Adipocyte (in vitro differentiated cells): ENCODE measurements at regions not wholly inside any gene's neighbourhood (a gene's known extent, or its start where the extent isn't known, plus 50 kb on each side); places are given as distances from the start of the nearest gene placed in this dataset.

ENCODE experiments used
- DNase-seq: peaks from one replicate; pipeline ENCODE4 v3.0.0-alpha.2; 2015; ENCODE audit warnings: low read depth
- H3K27me3 ChIP-seq: replicated peaks from 2 replicates; pipeline ENCODE4 v1.7.0; 2013; ENCODE audit warnings: mild to moderate bottlenecking, low read length, moderate library complexity; ENCODE audit not compliant: control insufficient read depth, insufficient read depth
- H3K36me3 ChIP-seq: 2 replicates; pipeline ENCODE4 v1.7.0; 2013; ENCODE audit warnings: low read length, mild to moderate bottlenecking, moderate library complexity; ENCODE audit not compliant: control insufficient read depth, insufficient read depth, severe bottlenecking
- H3K4me1 ChIP-seq: 2 replicates; pipeline ENCODE4 v1.7.0; 2013; ENCODE audit warnings: mild to moderate bottlenecking, low read length, moderate library complexity; ENCODE audit not compliant: control insufficient read depth, insufficient read depth
- H3K4me3 ChIP-seq: 2 replicates; pipeline ENCODE4 v1.7.0; 2013; ENCODE audit warnings: mild to moderate bottlenecking, low read length, moderate library complexity
- H3K9ac ChIP-seq: 2 replicates; pipeline ENCODE4 v1.7.0; 2013; ENCODE audit warnings: mild to moderate bottlenecking, low read length, moderate library complexity
- H3K9me3 ChIP-seq: 2 replicates; pipeline ENCODE4 v1.7.0; 2013; ENCODE audit warnings: mild to moderate bottlenecking, low read length, moderate library complexity; ENCODE audit not compliant: control insufficient read depth

GRCh38 chr22:34319346-34319745, 399.1 kb upstream of the LARGE1 start:
- DNase-seq: no peak
- Histone ChIP-seq H3K4me1 (no peaks in the 10 kb centered on the region), H3K9me3 (no peaks in the 10 kb centered on the region), H3K36me3 (no peaks in the 10 kb centered on the region), H3K9ac (no peak overlapping the region), H3K4me3 (no peak overlapping the region), H3K27me3 (no peaks in the 10 kb centered on the region)

GRCh38 chr22:34324763-34325162, 404.5 kb upstream of the LARGE1 start:
- Histone ChIP-seq H3K4me1 (no peaks in the 10 kb centered on the region), H3K9me3 (no peaks in the 10 kb centered on the region), H3K27me3 (no peaks in the 10 kb centered on the region), H3K9ac (no peak overlapping the region), H3K4me3 (no peak overlapping the region), H3K36me3 (no peaks in the 10 kb centered on the region)
- DNase-seq: no peak

- H3K27me3 ChIP-seq: no peaks in the 10 kb centered on the region
- H3K9ac ChIP-seq: no peak overlapping the region
- H3K9me3 ChIP-seq: no peaks in the 10 kb centered on the region
- H3K4me3 ChIP-seq: no peak overlapping the region
- DNase-seq: no peak
- no peaks in the 10 kb centered on the region for H3K4me1 ChIP-seq
- no peaks in the 10 kb centered on the region for H3K36me3 ChIP-seq
Observed at GRCh38 chr22:34326901-34327300, 406.6 kb upstream of the LARGE1 start.

- Histone ChIP-seq H3K27me3 (no peaks in the 10 kb centered on the region), H3K36me3 (no peaks in the 10 kb centered on the region), H3K9ac (no peak overlapping the region), H3K4me1 (no peaks in the 10 kb centered on the region), H3K4me3 (no peak overlapping the region), H3K9me3 (peaks cover 4% of the 10 kb centered on the region)
- no peak for DNase-seq
Observed at GRCh38 chr22:34330432-34330831, 410.2 kb upstream of the LARGE1 start.

GRCh38 chr22:34333285-34333684, 413.0 kb upstream of the LARGE1 start:
- no peak for DNase-seq
- H3K9ac ChIP-seq: no peak overlapping the region
- no peaks in the 10 kb centered on the region for H3K4me1 ChIP-seq
- no peaks in the 10 kb centered on the region for H3K27me3 ChIP-seq
- no peak overlapping the region for H3K4me3 ChIP-seq
- H3K36me3 ChIP-seq: no peaks in the 10 kb centered on the region
- peaks cover 8% of the 10 kb centered on the region for H3K9me3 ChIP-seq

- Histone ChIP-seq H3K4me3 (no peak overlapping the region), H3K9me3 (peaks cover 8% of the 10 kb centered on the region), H3K9ac (no peak overlapping the region), H3K36me3 (no peaks in the 10 kb centered on the region), H3K4me1 (no peaks in the 10 kb centered on the region), H3K27me3 (no peaks in the 10 kb centered on the region)
- DNase-seq: no peak
Observed at GRCh38 chr22:34334893-34335292, 414.6 kb upstream of the LARGE1 start.

GRCh38 chr22:34344702-34345101, 424.4 kb upstream of the LARGE1 start:
- Histone ChIP-seq H3K4me3 (no peak overlapping the region), H3K9ac (no peak overlapping the region), H3K4me1 (no peaks in the 10 kb centered on the region), H3K27me3 (no peaks in the 10 kb centered on the region), H3K36me3 (no peaks in the 10 kb centered on the region), H3K9me3 (no peaks in the 10 kb centered on the region)
- no peak for DNase-seq

GRCh38 chr22:34354071-34354817, 434.0 kb upstream of the LARGE1 start:
- Histone ChIP-seq H3K4me1 (no peaks in the 10 kb centered on the region), H3K9me3 (no peaks in the 10 kb centered on the region), H3K9ac (no peak overlapping the region), H3K27me3 (no peaks in the 10 kb centered on the region), H3K36me3 (no peaks in the 10 kb centered on the region), H3K4me3 (no peak overlapping the region)
- no peak for DNase-seq

GRCh38 chr22:34356481-34356880, 436.2 kb upstream of the LARGE1 start:
- Histone ChIP-seq H3K4me1 (no peaks in the 10 kb centered on the region), H3K4me3 (no peak overlapping the region)
- no peak for DNase-seq

GRCh38 chr22:34370711-34371110, 450.4 kb upstream of the LARGE1 start:
- Histone ChIP-seq H3K9me3 (peaks cover 16% of the 10 kb centered on the region), H3K4me3 (no peak overlapping the region)

More at GRCh38 chr22:34356481-34356880, 436.2 kb upstream of the LARGE1 start:
- H3K36me3 ChIP-seq: no peaks in the 10 kb centered on the region
- H3K9ac ChIP-seq: no peak overlapping the region
- H3K9me3 ChIP-seq: no peaks in the 10 kb centered on the region
- H3K27me3 ChIP-seq: no peaks in the 10 kb centered on the region

GRCh38 chr22:34379825-34380224, 459.5 kb upstream of the LARGE1 start:
- no peak for DNase-seq
- Histone ChIP-seq H3K4me3 (no peak overlapping the region), H3K9me3 (peaks cover 4% of the 10 kb centered on the region), H3K36me3 (no peaks in the 10 kb centered on the region), H3K9ac (no peak overlapping the region), H3K27me3 (no peaks in the 10 kb centered on the region), H3K4me1 (no peaks in the 10 kb centered on the region)

More at GRCh38 chr22:34370711-34371110, 450.4 kb upstream of the LARGE1 start:
- Histone ChIP-seq H3K36me3 (no peaks in the 10 kb centered on the region), H3K27me3 (no peaks in the 10 kb centered on the region), H3K4me1 (no peaks in the 10 kb centered on the region), H3K9ac (no peak overlapping the region)
- no peak for DNase-seq

GRCh38 chr22:34380532-34380931, 460.3 kb upstream of the LARGE1 start:
- Histone ChIP-seq H3K27me3 (no peaks in the 10 kb centered on the region), H3K36me3 (no peaks in the 10 kb centered on the region), H3K9me3 (peaks cover 4% of the 10 kb centered on the region), H3K4me1 (no peaks in the 10 kb centered on the region), H3K4me3 (no peak overlapping the region), H3K9ac (no peak overlapping the region)
- DNase-seq: no peak
